Natural killer cell (primary cell): ENCODE measurements at regions not wholly inside any gene's neighbourhood (a gene's known extent, or its start where the extent isn't known, plus 50 kb on each side); places are given as distances from the start of the nearest gene placed in this dataset.

ENCODE experiments used
- ATAC-seq, 3 donors: fragments of 150-1000 bp in 2 of 3; fragments of 200-7000 bp in 1 of 3; cut with Tn5 transposase; 1 replicate in 1 of 3; 2 replicates in 2 of 3; pipeline ENCODE4 v1.10.0; 2021; ENCODE audit warnings: mild to moderate bottlenecking in 2 of 3, moderate library complexity in 2 of 3
- DNase-seq, 2 donors: peaks; one replicate each; pipeline versions ENCODE4 v3.0.0 to v3.0.0-alpha.2; 2013 to 2021; ENCODE audit warnings: mixed read lengths in 1 of 2
- H3K27ac ChIP-seq: one replicate; pipeline ENCODE4 v1.5.1; 2013; ENCODE audit warnings: mild to moderate bottlenecking, low read length
- H3K27me3 ChIP-seq: one replicate; pipeline ENCODE4 v1.6.1; 2013; ENCODE audit warnings: low read length; ENCODE audit not compliant: control insufficient read depth, insufficient read depth
- H3K36me3 ChIP-seq: one replicate; pipeline ENCODE4 v1.6.1; 2013; ENCODE audit warnings: low read length; ENCODE audit not compliant: control insufficient read depth, insufficient read depth
- H3K4me1 ChIP-seq: one replicate; pipeline ENCODE4 v1.6.1; 2013; ENCODE audit warnings: low read length; ENCODE audit not compliant: control insufficient read depth, insufficient read depth
- H3K4me3 ChIP-seq: one replicate; pipeline ENCODE4 v1.5.1; 2013; ENCODE audit warnings: low read length
- H3K9me3 ChIP-seq: one replicate; pipeline ENCODE4 v1.6.1; 2013; ENCODE audit warnings: low read length; ENCODE audit not compliant: control insufficient read depth, insufficient read depth
- H3K27ac Mint-ChIP-seq, 2 donors: one replicate each; pipeline ENCODE4 v1.8.0; 2022; ENCODE audit warnings: mild to moderate bottlenecking in 2 of 2, mixed read lengths in 2 of 2, moderate library complexity in 1 of 2
- H3K27me3 Mint-ChIP-seq, 2 donors: one replicate each; pipeline ENCODE4 v1.8.0; 2022; ENCODE audit warnings: low read depth in 2 of 2, mixed read lengths in 2 of 2
- H3K36me3 Mint-ChIP-seq: one replicate; pipeline ENCODE4 v1.8.0; 2022; ENCODE audit warnings: mixed read lengths
- H3K4me1 Mint-ChIP-seq, 2 donors: one replicate each; pipeline ENCODE4 v1.8.0; 2022; ENCODE audit warnings: mixed read lengths in 2 of 2
- H3K4me3 Mint-ChIP-seq: one replicate; pipeline ENCODE4 v1.8.0; 2022; ENCODE audit warnings: mild to moderate bottlenecking, moderate library complexity, mixed read lengths
- H3K9me3 Mint-ChIP-seq, 2 donors: one replicate each; pipeline ENCODE4 v1.8.0; 2022; ENCODE audit warnings: mixed read lengths in 2 of 2
- CTCF ChIP-seq: fragments of 200-600 bp; IDR thresholded peaks from one replicate; pipeline ENCODE4 v1.8.0; 2022; ENCODE audit warnings: antibody characterized with exemption
- WGBS: methylation state at CpG from one replicate; pipeline ENCODE4 v1.1.7; 2013; ENCODE audit warnings: missing lambda C conversion rate; ENCODE audit not compliant: insufficient coverage; 5-methylcytosine and 5-hydroxymethylcytosine counted together
- intact Hi-C: fragments of 100-400 bp; cut with micrococcal nuclease; formaldehyde crosslinking; loops from one replicate; pipeline ENCODE4 v1.14.2; 2022

GRCh38 chr2:65999103-65999502 lies 435.8 kb upstream of the MEIS1 start:
- Histone ChIP-seq H3K27ac (no peak overlapping the region), H3K9me3 (no peaks in the 10 kb centered on the region), H3K4me3 (no peak overlapping the region), H3K27me3 (no peaks in the 10 kb centered on the region), H3K4me1 (no peaks in the 10 kb centered on the region), H3K36me3 (no peaks in the 10 kb centered on the region)
- Mint-ChIP-seq H3K4me1 (no peaks in the 10 kb centered on the region), H3K4me3 (no peak overlapping the region), H3K27ac (no peak overlapping the region), H3K27me3 (no peaks in the 10 kb centered on the region), H3K36me3 (no peaks in the 10 kb centered on the region), H3K9me3 (peaks cover 0 to 3% of the 10 kb centered on the region in 2 donors)
- ATAC-seq (no peak), DNase-seq (no peak)
- 96% methylated on average over 2 of the region's 2 CpGs for WGBS
- TF ChIP-seq CTCF, result no peak
- intact Hi-C loops, result no loop called here

GRCh38 chr2:65997961-65998360 lies 437.0 kb upstream of the MEIS1 start:
- DNase-seq (no peak), ATAC-seq (no peak)
- intact Hi-C loops, result no loop called here
- Mint-ChIP-seq H3K27ac (no peak overlapping the region), H3K4me3 (no peak overlapping the region), H3K36me3 (no peaks in the 10 kb centered on the region), H3K4me1 (no peaks in the 10 kb centered on the region), H3K9me3 (peaks cover 0 to 2% of the 10 kb centered on the region in 2 donors), H3K27me3 (no peaks in the 10 kb centered on the region)
- no peaks in the 10 kb centered on the region for H3K9me3 ChIP-seq
- no peak overlapping the region for H3K4me3 ChIP-seq
- H3K4me1 ChIP-seq, result no peaks in the 10 kb centered on the region
- H3K27me3 ChIP-seq, result no peaks in the 10 kb centered on the region
- TF ChIP-seq CTCF, result no peak
- H3K27ac ChIP-seq, result no peak overlapping the region
- WGBS, result no CpG with 5 or more reads among the region's 1 CpG
- H3K36me3 ChIP-seq, result no peaks in the 10 kb centered on the region

- intact Hi-C loops, result no loop called here
- Histone ChIP-seq H3K27ac (no peak overlapping the region), H3K9me3 (no peaks in the 10 kb centered on the region)
Observed at GRCh38 chr2:65992198-65992554, 442.7 kb upstream of the MEIS1 start.

More at GRCh38 chr2:65992198-65992554, 442.7 kb upstream of the MEIS1 start:
- no peak overlapping the region for H3K27ac Mint-ChIP-seq
- Histone ChIP-seq H3K4me3 (no peak overlapping the region), H3K36me3 (no peaks in the 10 kb centered on the region), H3K4me1 (no peaks in the 10 kb centered on the region), H3K27me3 (no peaks in the 10 kb centered on the region)
- no peak for TF ChIP-seq CTCF
- no peak for DNase-seq
- peaks cover 0 to 2% of the 10 kb centered on the region in 2 donors for H3K9me3 Mint-ChIP-seq
- no peaks in the 10 kb centered on the region for H3K4me1 Mint-ChIP-seq
- ATAC-seq, result no peak
- no peaks in the 10 kb centered on the region for H3K27me3 Mint-ChIP-seq
- H3K36me3 Mint-ChIP-seq, result no peaks in the 10 kb centered on the region
- H3K4me3 Mint-ChIP-seq, result no peak overlapping the region
- WGBS, result 87% methylated on average over 4 of the region's 4 CpGs
